ENCODE measurements at regions not wholly inside any gene's neighbourhood (a gene's known extent, or its start where the extent isn't known, plus 50 kb on each side); places are given as distances from the start of the nearest gene placed in this dataset.

- DNase-seq (ENCODE audit: low read depth), result no peak
- no peak overlapping the region for H3K4me3 ChIP-seq (ENCODE audit: low read depth, low read length)
- no peak for TF ChIP-seq CTCF (IDR thresholded peaks at IDR 0.05; ENCODE audit: low read depth, low read length, missing control alignments)
Observed at GRCh38 chr2:211162911-211163310, 606.5 kb downstream of the CPS1 start.

- no peak for DNase-seq (ENCODE audit: low read depth)
- TF ChIP-seq CTCF (IDR thresholded peaks at IDR 0.05; ENCODE audit: low read depth, low read length, missing control alignments), result no peak
- H3K4me3 ChIP-seq (ENCODE audit: low read depth, low read length), result no peak overlapping the region
Observed at GRCh38 chr2:211170843-211171242, 614.4 kb downstream of the CPS1 start.

GRCh38 chr2:211174021-211174420 lies 617.6 kb downstream of the CPS1 start:
- no peak for TF ChIP-seq CTCF (IDR thresholded peaks at IDR 0.05; ENCODE audit: low read depth, low read length, missing control alignments)
- no peak overlapping the region for H3K4me3 ChIP-seq (ENCODE audit: low read depth, low read length)
- DNase-seq (ENCODE audit: low read depth), result no peak

- no peak overlapping the region for H3K4me3 ChIP-seq (ENCODE audit: low read depth, low read length)
- DNase-seq (ENCODE audit: low read depth), result no peak
- TF ChIP-seq CTCF (IDR thresholded peaks at IDR 0.05; ENCODE audit: low read depth, low read length, missing control alignments), result no peak
Observed at GRCh38 chr2:211174631-211175030, 618.2 kb downstream of the CPS1 start.

- no peak for DNase-seq (ENCODE audit: low read depth)
- no peak overlapping the region for H3K4me3 ChIP-seq (ENCODE audit: low read depth, low read length)
- no peak for TF ChIP-seq CTCF (IDR thresholded peaks at IDR 0.05; ENCODE audit: low read depth, low read length, missing control alignments)
Observed at GRCh38 chr2:211175956-211176355, 619.6 kb downstream of the CPS1 start.

GRCh38 chr2:211176514-211177141 lies 620.2 kb downstream of the CPS1 start:
- TF ChIP-seq CTCF (IDR thresholded peaks at IDR 0.05; ENCODE audit: low read depth, low read length, missing control alignments), result no peak
- DNase-seq (ENCODE audit: low read depth), result no peak
- no peak overlapping the region for H3K4me3 ChIP-seq (ENCODE audit: low read depth, low read length)

- H3K4me3 ChIP-seq (ENCODE audit: low read depth, low read length), result no peak overlapping the region
- no peak for TF ChIP-seq CTCF (IDR thresholded peaks at IDR 0.05; ENCODE audit: low read depth, low read length, missing control alignments)
- no peak for DNase-seq (ENCODE audit: low read depth)
Observed at GRCh38 chr2:211181626-211182025, 625.2 kb downstream of the CPS1 start.

Measured in GM12864 (cell line).